ENCODE measurements at regions not wholly inside any gene's neighbourhood (a gene's known extent, or its start where the extent isn't known, plus 50 kb on each side); places are given as distances from the start of the nearest gene placed in this dataset.

- Histone ChIP-seq H3K4me1 (ENCODE audit: insufficient read depth, low read length) (no peaks in the 10 kb centered on the region), H3K27ac (ENCODE audit: low read depth, low read length) (no peak overlapping the region), H3K9me3 (ENCODE audit: low read depth, low read length) (no peaks in the 10 kb centered on the region), H3K79me2 (ENCODE audit: insufficient read depth, low read length) (no peaks in the 10 kb centered on the region), H3K4me2 (ENCODE audit: insufficient read depth, low read length) (no peak overlapping the region), H3K4me3 (ENCODE audit: insufficient read depth, low read length) (no peak overlapping the region), H2AFZ (ENCODE audit: low read length) (no peak overlapping the region), H3K36me3 (ENCODE audit: insufficient read depth, low read length) (no peaks in the 10 kb centered on the region), H4K20me1 (ENCODE audit: insufficient read depth, low read length) (no peaks in the 10 kb centered on the region), H3K27me3 (ENCODE audit: insufficient read depth, low read length) (no peaks in the 10 kb centered on the region)
- no peak for DNase-seq (ENCODE audit: insufficient read length, low spot score, missing footprints)
- TF ChIP-seq CTCF (IDR thresholded peaks at IDR 0.05; ENCODE audit: extremely low read depth, low read depth, low read length): no peak
Observed at GRCh38 chr6:144607998-144608735, 323.0 kb downstream of the UTRN start.

- no peaks in the 10 kb centered on the region for H3K9me3 ChIP-seq (ENCODE audit: low read depth, low read length)
Observed at GRCh38 chr6:144612811-144613210, 327.7 kb downstream of the UTRN start.

GRCh38 chr6:144613859-144614258, 328.7 kb downstream of the UTRN start:
- H3K9me3 ChIP-seq (ENCODE audit: low read depth, low read length): no peaks in the 10 kb centered on the region
- no peaks in the 10 kb centered on the region for H4K20me1 ChIP-seq (ENCODE audit: insufficient read depth, low read length)
- no peak overlapping the region for H3K4me3 ChIP-seq (ENCODE audit: insufficient read depth, low read length)
- H3K27ac ChIP-seq (ENCODE audit: low read depth, low read length): no peak overlapping the region
- no peak overlapping the region for H3K4me2 ChIP-seq (ENCODE audit: insufficient read depth, low read length)
- no peaks in the 10 kb centered on the region for H3K27me3 ChIP-seq (ENCODE audit: insufficient read depth, low read length)
- no peaks in the 10 kb centered on the region for H3K36me3 ChIP-seq (ENCODE audit: insufficient read depth, low read length)
- no peak overlapping the region for H2AFZ ChIP-seq (ENCODE audit: low read length)
- DNase-seq (ENCODE audit: insufficient read length, low spot score, missing footprints): no peak
- TF ChIP-seq CTCF (IDR thresholded peaks at IDR 0.05; ENCODE audit: extremely low read depth, low read depth, low read length): no peak
- no peaks in the 10 kb centered on the region for H3K4me1 ChIP-seq (ENCODE audit: insufficient read depth, low read length)
- H3K79me2 ChIP-seq (ENCODE audit: insufficient read depth, low read length): no peaks in the 10 kb centered on the region

More at GRCh38 chr6:144612811-144613210, 327.7 kb downstream of the UTRN start:
- no peak overlapping the region for H3K27ac ChIP-seq (ENCODE audit: low read depth, low read length)
- no peaks in the 10 kb centered on the region for H3K4me1 ChIP-seq (ENCODE audit: insufficient read depth, low read length)
- H3K4me2 ChIP-seq (ENCODE audit: insufficient read depth, low read length): no peak overlapping the region
- H2AFZ ChIP-seq (ENCODE audit: low read length): no peak overlapping the region
- no peaks in the 10 kb centered on the region for H3K27me3 ChIP-seq (ENCODE audit: insufficient read depth, low read length)
- no peaks in the 10 kb centered on the region for H4K20me1 ChIP-seq (ENCODE audit: insufficient read depth, low read length)
- H3K4me3 ChIP-seq (ENCODE audit: insufficient read depth, low read length): no peak overlapping the region
- H3K36me3 ChIP-seq (ENCODE audit: insufficient read depth, low read length): no peaks in the 10 kb centered on the region
- H3K79me2 ChIP-seq (ENCODE audit: insufficient read depth, low read length): no peaks in the 10 kb centered on the region
- no peak for DNase-seq (ENCODE audit: insufficient read length, low spot score, missing footprints)
- TF ChIP-seq CTCF (IDR thresholded peaks at IDR 0.05; ENCODE audit: extremely low read depth, low read depth, low read length): no peak

GRCh38 chr6:144615870-144616269, 330.7 kb downstream of the UTRN start:
- Histone ChIP-seq H3K27ac (ENCODE audit: low read depth, low read length) (no peak overlapping the region), H4K20me1 (ENCODE audit: insufficient read depth, low read length) (no peaks in the 10 kb centered on the region), H3K4me2 (ENCODE audit: insufficient read depth, low read length) (no peak overlapping the region), H3K4me3 (ENCODE audit: insufficient read depth, low read length) (no peak overlapping the region), H3K79me2 (ENCODE audit: insufficient read depth, low read length) (no peaks in the 10 kb centered on the region), H3K27me3 (ENCODE audit: insufficient read depth, low read length) (no peaks in the 10 kb centered on the region), H3K9me3 (ENCODE audit: low read depth, low read length) (no peaks in the 10 kb centered on the region), H3K4me1 (ENCODE audit: insufficient read depth, low read length) (no peaks in the 10 kb centered on the region), H3K36me3 (ENCODE audit: insufficient read depth, low read length) (no peaks in the 10 kb centered on the region), H2AFZ (ENCODE audit: low read length) (no peak overlapping the region)
- no peak for DNase-seq (ENCODE audit: insufficient read length, low spot score, missing footprints)
- TF ChIP-seq CTCF (IDR thresholded peaks at IDR 0.05; ENCODE audit: extremely low read depth, low read depth, low read length): no peak

All from osteoblast (primary cell).